ENCODE measurements at regions not wholly inside any gene's neighbourhood (a gene's known extent, or its start where the extent isn't known, plus 50 kb on each side); places are given as distances from the start of the nearest gene placed in this dataset.

DNA sequence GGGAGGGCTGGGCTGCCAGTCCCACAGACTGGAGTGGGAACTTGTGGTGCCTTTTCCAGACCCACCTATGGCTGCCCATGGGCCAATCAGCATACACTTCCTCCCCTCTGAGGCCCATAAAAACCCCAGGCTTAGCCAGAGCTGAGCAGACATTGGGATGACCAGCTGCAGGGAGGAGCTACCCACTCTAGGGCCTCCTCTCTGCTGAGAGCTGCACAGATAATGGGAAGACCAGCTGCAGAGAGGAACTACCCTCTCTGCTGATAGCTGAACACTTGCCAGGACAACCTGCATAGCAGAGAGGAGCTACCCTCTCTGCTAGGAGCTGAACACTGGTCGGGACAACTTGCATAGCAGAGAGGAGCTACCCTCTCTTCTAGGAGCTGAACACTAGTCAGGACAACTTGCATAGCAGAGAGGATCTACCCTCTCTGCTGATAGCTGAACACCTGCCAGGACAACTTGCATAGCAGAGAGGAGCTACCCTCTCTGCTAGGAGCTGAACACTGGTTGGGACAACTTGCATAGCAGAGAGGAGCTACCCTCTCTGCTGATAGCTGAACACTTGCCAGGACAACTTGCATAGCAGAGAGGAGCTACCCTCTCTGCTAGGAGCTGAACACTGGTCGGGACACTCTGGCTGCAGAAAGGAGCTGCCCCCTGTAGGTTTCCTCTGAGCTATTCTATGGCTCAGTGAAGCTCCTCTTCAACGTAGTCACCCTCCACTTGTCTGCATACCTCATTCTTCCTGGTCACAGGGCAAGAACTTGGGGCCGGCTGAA is 88.3 kb upstream of the CACUL1 start:
- ATAC-seq (ENCODE audit: insufficient read depth, low FRiP score): no peak
- 39 to 81% methylated on average over 4 of the region's 4 CpGs for WGBS, 2 donors

DNA sequence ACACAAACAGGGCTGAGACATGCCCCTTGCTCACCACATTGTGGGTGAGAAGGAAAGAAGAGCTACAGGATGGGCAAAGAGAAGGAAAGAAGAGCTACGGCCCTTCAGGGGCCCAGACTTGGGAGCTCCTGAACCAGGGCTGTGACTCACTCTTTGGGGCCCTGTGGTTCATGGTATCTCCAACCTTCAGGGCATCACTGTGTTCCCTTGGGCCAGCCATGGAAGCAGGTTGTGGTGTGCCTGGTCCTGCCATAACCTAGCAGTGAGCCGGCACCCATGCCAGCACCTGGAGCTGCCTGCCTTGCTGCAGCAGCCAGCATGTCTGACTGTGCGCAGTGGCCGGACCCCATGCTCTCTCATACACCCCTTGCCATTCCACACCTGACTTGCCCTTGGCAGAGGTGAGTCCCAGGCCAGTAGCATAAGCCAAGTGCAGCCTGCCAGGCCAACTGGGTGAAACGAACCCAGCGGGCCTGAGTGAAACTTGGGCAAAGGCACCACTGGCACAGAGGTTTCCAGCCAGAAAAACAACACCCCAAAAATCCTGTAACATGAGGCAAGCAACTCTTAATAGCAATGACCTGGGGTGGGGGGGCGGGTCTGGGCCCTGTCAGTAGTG is 89.0 kb upstream of the CACUL1 start:
- Histone ChIP-seq H3K4me1 (ENCODE audit: control insufficient read depth in 5 of 5, insufficient read depth in 5 of 5, low read length in 5 of 5) (peaks cover 0 to 3% (median 0%) of the 10 kb centered on the region in 5 donors), H3K4me3 (no peak overlapping the region), H3K27me3 (ENCODE audit: control insufficient read depth in 3 of 3, insufficient read depth in 3 of 3, low read length in 2 of 3) (no peaks in the 10 kb centered on the region), H3K27ac (ENCODE audit: low read depth in 1 of 2, low read length in 1 of 2) (no peak overlapping the region), H3K9ac (ENCODE audit: insufficient read depth in 1 of 2, low read length in 2 of 2) (no peak overlapping the region), H3K9me3 (ENCODE audit: control insufficient read depth in 4 of 4, insufficient read depth in 3 of 4, low read length in 3 of 4) (no peaks in the 10 kb centered on the region), H3K36me3 (ENCODE audit: control insufficient read depth in 4 of 4, insufficient read depth in 4 of 4, low read length in 4 of 4) (no peaks in the 10 kb centered on the region)
- WGBS, 2 donors: 94 to 95% methylated on average over 7 of the region's 7 CpGs
- ATAC-seq (ENCODE audit: insufficient read depth, low FRiP score) (no peak), DNase-seq (no peak)
- TF ChIP-seq, protein P1, sequence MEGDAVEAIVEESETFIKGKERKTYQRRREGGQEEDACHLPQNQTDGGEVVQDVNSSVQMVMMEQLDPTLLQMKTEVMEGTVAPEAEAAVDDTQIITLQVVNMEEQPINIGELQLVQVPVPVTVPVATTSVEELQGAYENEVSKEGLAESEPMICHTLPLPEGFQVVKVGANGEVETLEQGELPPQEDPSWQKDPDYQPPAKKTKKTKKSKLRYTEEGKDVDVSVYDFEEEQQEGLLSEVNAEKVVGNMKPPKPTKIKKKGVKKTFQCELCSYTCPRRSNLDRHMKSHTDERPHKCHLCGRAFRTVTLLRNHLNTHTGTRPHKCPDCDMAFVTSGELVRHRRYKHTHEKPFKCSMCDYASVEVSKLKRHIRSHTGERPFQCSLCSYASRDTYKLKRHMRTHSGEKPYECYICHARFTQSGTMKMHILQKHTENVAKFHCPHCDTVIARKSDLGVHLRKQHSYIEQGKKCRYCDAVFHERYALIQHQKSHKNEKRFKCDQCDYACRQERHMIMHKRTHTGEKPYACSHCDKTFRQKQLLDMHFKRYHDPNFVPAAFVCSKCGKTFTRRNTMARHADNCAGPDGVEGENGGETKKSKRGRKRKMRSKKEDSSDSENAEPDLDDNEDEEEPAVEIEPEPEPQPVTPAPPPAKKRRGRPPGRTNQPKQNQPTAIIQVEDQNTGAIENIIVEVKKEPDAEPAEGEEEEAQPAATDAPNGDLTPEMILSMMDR (IDR thresholded peaks at IDR 0.05; ENCODE audit: control extremely low read depth, extremely low read depth): no peak

More for the DNA sequence above, 88.3 kb upstream of the CACUL1 start:
- DNase-seq: no peak
- TF ChIP-seq, protein P1 (IDR thresholded peaks at IDR 0.05; ENCODE audit: control extremely low read depth, extremely low read depth): no peak
- Histone ChIP-seq H3K9ac (ENCODE audit: insufficient read depth in 1 of 2, low read length in 2 of 2) (no peak overlapping the region), H3K36me3 (ENCODE audit: control insufficient read depth in 4 of 4, insufficient read depth in 4 of 4, low read length in 4 of 4) (no peaks in the 10 kb centered on the region), H3K9me3 (ENCODE audit: control insufficient read depth in 4 of 4, insufficient read depth in 3 of 4, low read length in 3 of 4) (no peaks in the 10 kb centered on the region), H3K27ac (ENCODE audit: low read depth in 1 of 2, low read length in 1 of 2) (no peak overlapping the region), H3K4me3 (no peak overlapping the region), H3K27me3 (ENCODE audit: control insufficient read depth in 3 of 3, insufficient read depth in 3 of 3, low read length in 2 of 3) (no peaks in the 10 kb centered on the region), H3K4me1 (ENCODE audit: control insufficient read depth in 5 of 5, insufficient read depth in 5 of 5, low read length in 5 of 5) (peaks cover 0 to 3% (median 0%) of the 10 kb centered on the region in 5 donors)

DNA sequence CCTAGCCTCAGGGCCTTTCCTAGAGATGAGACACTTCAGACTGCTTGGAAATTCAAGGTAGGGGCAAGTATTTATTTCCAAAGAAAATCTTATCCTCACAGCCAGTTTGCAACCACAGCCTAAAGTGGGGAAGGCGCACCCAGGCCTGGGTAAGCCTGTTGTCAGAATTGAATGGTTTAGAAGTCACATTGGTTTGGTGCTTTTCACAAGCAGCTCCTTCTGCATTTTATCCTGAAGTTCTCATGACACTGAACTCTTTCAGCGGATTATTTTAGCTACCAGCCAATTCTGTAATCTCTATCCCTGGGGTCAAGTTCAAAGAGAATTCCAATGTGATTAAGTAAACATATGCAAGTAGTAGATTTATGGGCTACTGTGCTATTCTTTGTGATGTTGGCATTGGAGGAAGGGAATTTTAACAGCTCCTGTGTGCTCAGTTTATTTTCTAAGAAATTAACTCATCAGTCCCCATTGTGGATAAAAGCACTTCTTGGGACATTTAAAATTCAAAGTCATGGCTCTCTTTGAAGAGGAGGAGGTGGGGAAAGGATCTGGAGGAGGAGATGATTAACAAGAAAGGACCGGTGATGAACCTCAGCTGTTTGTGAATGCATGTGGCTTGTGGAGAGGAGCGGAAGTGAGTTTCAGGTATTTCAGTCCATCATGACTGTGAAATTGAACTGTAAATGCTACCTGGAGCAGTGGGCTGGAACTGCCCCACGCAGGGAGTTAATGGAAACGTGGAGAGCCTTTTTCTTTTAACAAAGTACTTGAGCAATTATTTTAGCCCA is 90.2 kb upstream of the CACUL1 start:
- Histone ChIP-seq H3K36me3 (ENCODE audit: control insufficient read depth in 4 of 4, insufficient read depth in 4 of 4, low read length in 4 of 4) (no peaks in the 10 kb centered on the region), H3K9ac (ENCODE audit: insufficient read depth in 1 of 2, low read length in 2 of 2) (no peak overlapping the region), H3K27me3 (ENCODE audit: control insufficient read depth in 3 of 3, insufficient read depth in 3 of 3, low read length in 2 of 3) (no peaks in the 10 kb centered on the region), H3K4me3 (no peak overlapping the region), H3K27ac (ENCODE audit: low read depth in 1 of 2, low read length in 1 of 2) (no peak overlapping the region), H3K9me3 (ENCODE audit: control insufficient read depth in 4 of 4, insufficient read depth in 3 of 4, low read length in 3 of 4) (no peaks in the 10 kb centered on the region), H3K4me1 (ENCODE audit: control insufficient read depth in 5 of 5, insufficient read depth in 5 of 5, low read length in 5 of 5) (peaks cover 0 to 3% (median 0%) of the 10 kb centered on the region in 5 donors)
- TF ChIP-seq, protein P1 (IDR thresholded peaks at IDR 0.05; ENCODE audit: control extremely low read depth, extremely low read depth): no peak
- DNase-seq (peak in 2 of 3 donors; percentile 50 to 62), ATAC-seq (ENCODE audit: insufficient read depth, low FRiP score) (no peak)
- WGBS, 2 donors: 54 to 70% methylated on average over 6 of the region's 6 CpGs
